GM23338 (cell line): ENCODE measurements at regions not wholly inside any gene's neighbourhood (a gene's known extent, or its start where the extent isn't known, plus 50 kb on each side); places are given as distances from the start of the nearest gene placed in this dataset.

ENCODE experiments used
- ATAC-seq: fragments of 200-7000 bp; cut with Tn5 transposase; 3 replicates; pipeline ENCODE4 v1.9.1; 2020
- DNase-seq: peaks from one replicate; pipeline ENCODE4 v3.0.0-alpha.2; 2015; ENCODE audit warnings: low spot score
- H2AFZ ChIP-seq: fragments of 200-600 bp; sonication (generic); 2 replicates; pipeline ENCODE4 v1.8.0; 2016; ENCODE audit warnings: antibody characterized with exemption, mild to moderate bottlenecking, moderate library complexity
- H3F3A ChIP-seq: fragments of 200-600 bp; sonication (generic); replicated peaks from 2 replicates; pipeline ENCODE4 v1.8.0; 2017; ENCODE audit warnings: antibody characterized with exemption, mixed run types, low read depth
- H3K27ac ChIP-seq: fragments of 200-600 bp; sonication (generic); 2 replicates; pipeline ENCODE4 v1.6.1; 2016; ENCODE audit warnings: low read depth
- H3K27me3 ChIP-seq: fragments of 200-600 bp; sonication (generic); 2 replicates; pipeline ENCODE4 v1.8.0; 2016; ENCODE audit warnings: mild to moderate bottlenecking, mixed run types, moderate library complexity; ENCODE audit not compliant: insufficient read depth
- H3K36me3 ChIP-seq: fragments of 200-600 bp; sonication (generic); 2 replicates; pipeline ENCODE4 v1.8.0; 2016; ENCODE audit warnings: mild to moderate bottlenecking; ENCODE audit not compliant: insufficient read depth
- H3K4me1 ChIP-seq: fragments of 200-600 bp; sonication (generic); 2 replicates; pipeline ENCODE4 v1.8.0; 2016; ENCODE audit warnings: mild to moderate bottlenecking, moderate library complexity; ENCODE audit not compliant: insufficient read depth
- H3K4me2 ChIP-seq: fragments of 200-600 bp; sonication (generic); 2 replicates; pipeline ENCODE4 v1.7.1; 2017; ENCODE audit warnings: mixed run types
- H3K4me3 ChIP-seq: fragments of 200-600 bp; sonication (generic); 2 replicates; pipeline ENCODE4 v1.6.1; 2016; ENCODE audit warnings: mixed run types
- H3K79me2 ChIP-seq: fragments of 200-600 bp; sonication (generic); replicated peaks from 2 replicates; pipeline ENCODE4 v1.8.0; 2017; ENCODE audit warnings: mild to moderate bottlenecking; ENCODE audit not compliant: insufficient read depth
- H3K9me2 ChIP-seq: fragments of 200-600 bp; sonication (generic); 2 replicates; pipeline ENCODE4 v1.8.0; 2017; ENCODE audit not compliant: insufficient read depth
- H4K20me1 ChIP-seq: fragments of 200-600 bp; sonication (generic); replicated peaks from 2 replicates; pipeline ENCODE4 v1.8.0; 2017; ENCODE audit warnings: mild to moderate bottlenecking; ENCODE audit not compliant: insufficient read depth
- H3K27ac Mint-ChIP-seq: 2 replicates; pipeline ENCODE4 v1.8.0; 2020; ENCODE audit warnings: inconsistent platforms, mild to moderate bottlenecking, moderate library complexity, mixed read lengths
- H3K27me3 Mint-ChIP-seq: 3 replicates; pipeline ENCODE4 v1.8.0; 2022; ENCODE audit warnings: low read depth, mild to moderate bottlenecking, moderate library complexity, mixed read lengths, inconsistent platforms; ENCODE audit not compliant: insufficient read depth, poor library complexity
- H3K36me3 Mint-ChIP-seq: 3 replicates; pipeline ENCODE4 v1.8.0; 2021; ENCODE audit warnings: low read depth, mild to moderate bottlenecking, inconsistent platforms, moderate library complexity, mixed read lengths
- H3K4me1 Mint-ChIP-seq: 3 replicates; pipeline ENCODE4 v1.8.0; 2020; ENCODE audit warnings: mild to moderate bottlenecking, inconsistent platforms, mixed read lengths
- H3K4me3 Mint-ChIP-seq: 3 replicates; pipeline ENCODE4 v1.8.0; 2021; ENCODE audit warnings: moderate library complexity, mild to moderate bottlenecking, inconsistent platforms, mixed read lengths
- H3K9me3 Mint-ChIP-seq: 3 replicates; pipeline ENCODE4 v1.8.0; 2020; ENCODE audit warnings: moderate library complexity, mild to moderate bottlenecking, inconsistent platforms, mixed read lengths
- JUNB ChIP-seq: IDR thresholded peaks from one replicate; pipeline ENCODE4 v1.6.1; 2016; ENCODE audit warnings: antibody characterized with exemption; ENCODE audit not compliant: unreplicated experiment
- NANOG ChIP-seq: IDR thresholded peaks from 2 replicates; pipeline ENCODE4 v1.6.1; 2016; ENCODE audit warnings: antibody characterized with exemption, borderline replicate concordance
- POLR2AphosphoS5 ChIP-seq: IDR thresholded peaks from 2 replicates; pipeline ENCODE4 v1.6.1; 2016; ENCODE audit warnings: antibody characterized with exemption, low read depth
- ZNF114 ChIP-seq: fragments of 250-450 bp; sonication (Bioruptor Pico); IDR thresholded peaks from 2 replicates; pipeline ENCODE4 v1.5.0; 2020; ENCODE audit warnings: mild to moderate bottlenecking, moderate library complexity
- ZNF331 ChIP-seq: fragments of 250-450 bp; sonication (Bioruptor Pico); IDR thresholded peaks from 2 replicates; pipeline ENCODE4 v1.5.0; 2020; ENCODE audit warnings: low read depth, mild to moderate bottlenecking, moderate library complexity
- TF ChIP-seq, protein P1 (sequence below): fragments of 250-450 bp; sonication (Bioruptor Pico); IDR thresholded peaks from 2 replicates; pipeline ENCODE4 v1.5.0; 2020; ENCODE audit warnings: mild to moderate bottlenecking, moderate library complexity
- TF ChIP-seq, protein P2 (sequence below), 2 experiments: fragments of 200-600 bp in 1 of 2; sonication (generic) in 1 of 2; conservative IDR thresholded peaks; 2 replicates each; pipeline versions ENCODE4 v1.5.1 to v1.6.1; 2016 to 2017; ENCODE audit warnings: antibody characterized with exemption in 2 of 2, low read depth in 2 of 2, mild to moderate bottlenecking in 2 of 2, moderate library complexity in 1 of 2

GRCh38 chr4:85370400-85371032 is 104.4 kb upstream of the ARHGAP24 start (continued):
- TF ChIP-seq, protein P1, sequence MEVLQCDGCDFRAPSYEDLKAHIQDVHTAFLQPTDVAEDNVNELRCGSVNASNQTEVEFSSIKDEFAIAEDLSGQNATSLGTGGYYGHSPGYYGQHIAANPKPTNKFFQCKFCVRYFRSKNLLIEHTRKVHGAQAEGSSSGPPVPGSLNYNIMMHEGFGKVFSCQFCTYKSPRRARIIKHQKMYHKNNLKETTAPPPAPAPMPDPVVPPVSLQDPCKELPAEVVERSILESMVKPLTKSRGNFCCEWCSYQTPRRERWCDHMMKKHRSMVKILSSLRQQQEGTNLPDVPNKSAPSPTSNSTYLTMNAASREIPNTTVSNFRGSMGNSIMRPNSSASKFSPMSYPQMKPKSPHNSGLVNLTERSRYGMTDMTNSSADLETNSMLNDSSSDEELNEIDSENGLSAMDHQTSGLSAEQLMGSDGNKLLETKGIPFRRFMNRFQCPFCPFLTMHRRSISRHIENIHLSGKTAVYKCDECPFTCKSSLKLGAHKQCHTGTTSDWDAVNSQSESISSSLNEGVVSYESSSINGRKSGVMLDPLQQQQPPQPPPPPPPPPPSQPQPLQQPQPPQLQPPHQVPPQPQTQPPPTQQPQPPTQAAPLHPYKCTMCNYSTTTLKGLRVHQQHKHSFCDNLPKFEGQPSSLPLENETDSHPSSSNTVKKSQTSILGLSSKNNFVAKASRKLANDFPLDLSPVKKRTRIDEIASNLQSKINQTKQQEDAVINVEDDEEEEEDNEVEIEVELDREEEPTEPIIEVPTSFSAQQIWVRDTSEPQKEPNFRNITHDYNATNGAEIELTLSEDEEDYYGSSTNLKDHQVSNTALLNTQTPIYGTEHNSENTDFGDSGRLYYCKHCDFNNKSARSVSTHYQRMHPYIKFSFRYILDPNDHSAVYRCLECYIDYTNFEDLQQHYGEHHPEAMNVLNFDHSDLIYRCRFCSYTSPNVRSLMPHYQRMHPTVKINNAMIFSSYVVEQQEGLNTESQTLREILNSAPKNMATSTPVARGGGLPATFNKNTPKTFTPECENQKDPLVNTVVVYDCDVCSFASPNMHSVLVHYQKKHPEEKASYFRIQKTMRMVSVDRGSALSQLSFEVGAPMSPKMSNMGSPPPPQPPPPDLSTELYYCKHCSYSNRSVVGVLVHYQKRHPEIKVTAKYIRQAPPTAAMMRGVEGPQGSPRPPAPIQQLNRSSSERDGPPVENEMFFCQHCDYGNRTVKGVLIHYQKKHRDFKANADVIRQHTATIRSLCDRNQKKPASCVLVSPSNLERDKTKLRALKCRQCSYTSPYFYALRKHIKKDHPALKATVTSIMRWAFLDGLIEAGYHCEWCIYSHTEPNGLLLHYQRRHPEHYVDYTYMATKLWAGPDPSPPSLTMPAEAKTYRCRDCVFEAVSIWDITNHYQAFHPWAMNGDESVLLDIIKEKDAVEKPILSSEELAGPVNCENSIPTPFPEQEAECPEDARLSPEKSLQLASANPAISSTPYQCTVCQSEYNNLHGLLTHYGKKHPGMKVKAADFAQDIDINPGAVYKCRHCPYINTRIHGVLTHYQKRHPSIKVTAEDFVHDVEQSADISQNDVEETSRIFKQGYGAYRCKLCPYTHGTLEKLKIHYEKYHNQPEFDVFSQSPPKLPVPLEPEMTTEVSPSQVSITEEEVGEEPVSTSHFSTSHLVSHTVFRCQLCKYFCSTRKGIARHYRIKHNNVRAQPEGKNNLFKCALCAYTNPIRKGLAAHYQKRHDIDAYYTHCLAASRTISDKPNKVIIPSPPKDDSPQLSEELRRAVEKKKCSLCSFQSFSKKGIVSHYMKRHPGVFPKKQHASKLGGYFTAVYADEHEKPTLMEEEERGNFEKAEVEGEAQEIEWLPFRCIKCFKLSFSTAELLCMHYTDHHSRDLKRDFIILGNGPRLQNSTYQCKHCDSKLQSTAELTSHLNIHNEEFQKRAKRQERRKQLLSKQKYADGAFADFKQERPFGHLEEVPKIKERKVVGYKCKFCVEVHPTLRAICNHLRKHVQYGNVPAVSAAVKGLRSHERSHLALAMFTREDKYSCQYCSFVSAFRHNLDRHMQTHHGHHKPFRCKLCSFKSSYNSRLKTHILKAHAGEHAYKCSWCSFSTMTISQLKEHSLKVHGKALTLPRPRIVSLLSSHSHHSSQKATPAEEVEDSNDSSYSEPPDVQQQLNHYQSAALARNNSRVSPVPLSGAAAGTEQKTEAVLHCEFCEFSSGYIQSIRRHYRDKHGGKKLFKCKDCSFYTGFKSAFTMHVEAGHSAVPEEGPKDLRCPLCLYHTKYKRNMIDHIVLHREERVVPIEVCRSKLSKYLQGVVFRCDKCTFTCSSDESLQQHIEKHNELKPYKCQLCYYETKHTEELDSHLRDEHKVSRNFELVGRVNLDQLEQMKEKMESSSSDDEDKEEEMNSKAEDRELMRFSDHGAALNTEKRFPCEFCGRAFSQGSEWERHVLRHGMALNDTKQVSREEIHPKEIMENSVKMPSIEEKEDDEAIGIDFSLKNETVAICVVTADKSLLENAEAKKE (CRISPR knock-in tag): no peak
- TF ChIP-seq NANOG (0 out of 2 replicates have a peak, but pooled peaks have one; percentile 4), ZNF114 (CRISPR knock-in tag) (no peak)

DNA sequence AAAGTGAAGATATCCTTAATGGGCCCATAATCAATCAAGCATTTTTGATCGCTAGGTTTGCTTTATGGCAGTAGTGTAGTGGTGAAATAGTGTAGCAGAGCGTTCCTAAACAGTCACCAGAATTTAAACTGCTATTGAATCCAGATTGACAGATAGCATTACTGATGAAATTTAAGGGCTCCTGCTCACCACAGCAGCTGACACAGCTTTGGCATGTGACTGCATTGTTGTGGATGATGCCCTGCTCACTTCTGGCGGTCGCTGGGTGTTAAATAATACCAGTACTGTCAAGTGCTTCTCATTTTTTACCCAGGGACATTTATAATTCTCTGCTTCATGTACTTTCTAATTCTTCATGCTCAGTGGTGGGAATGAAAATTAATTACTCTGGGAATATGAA is 102.0 kb upstream of the ARHGAP24 start:
- H2AFZ ChIP-seq: peak overlapping the region; percentile 2; the same call in 1 of the 2 replicates
- Mint-ChIP-seq H3K27me3 (no peaks in the 10 kb centered on the region), H3K4me3 (no peak overlapping the region), H3K4me1 (peaks cover 18% of the 10 kb centered on the region; the same call in 2 of the 3 replicates), H3K36me3 (no peaks in the 10 kb centered on the region), H3K9me3 (no peaks in the 10 kb centered on the region), H3K27ac (no peak overlapping the region)
- no peak overlapping the region for H3K27ac ChIP-seq
- peaks cover 5% of the 10 kb centered on the region; the same call in 1 of the 2 replicates for H3K9me2 ChIP-seq
- H3K27me3 ChIP-seq: no peaks in the 10 kb centered on the region
- peaks cover 4% of the 10 kb centered on the region; the same call in 1 of the 2 replicates for H3F3A ChIP-seq
- H3K79me2 ChIP-seq: no peaks in the 10 kb centered on the region
- no peak overlapping the region for H3K4me2 ChIP-seq
- H4K20me1 ChIP-seq: no peaks in the 10 kb centered on the region
- DNase-seq: no peak
- H3K36me3 ChIP-seq: no peaks in the 10 kb centered on the region
- H3K4me3 ChIP-seq: no peak overlapping the region
- ATAC-seq: no peak
- H3K4me1 ChIP-seq: peaks cover 24% of the 10 kb centered on the region
- TF ChIP-seq, protein P1 (CRISPR knock-in tag): no peak
- TF ChIP-seq POLR2AphosphoS5 (no peak), JUNB (no peak), ZNF331 (CRISPR knock-in tag) (no peak)
- TF ChIP-seq, protein P2, sequence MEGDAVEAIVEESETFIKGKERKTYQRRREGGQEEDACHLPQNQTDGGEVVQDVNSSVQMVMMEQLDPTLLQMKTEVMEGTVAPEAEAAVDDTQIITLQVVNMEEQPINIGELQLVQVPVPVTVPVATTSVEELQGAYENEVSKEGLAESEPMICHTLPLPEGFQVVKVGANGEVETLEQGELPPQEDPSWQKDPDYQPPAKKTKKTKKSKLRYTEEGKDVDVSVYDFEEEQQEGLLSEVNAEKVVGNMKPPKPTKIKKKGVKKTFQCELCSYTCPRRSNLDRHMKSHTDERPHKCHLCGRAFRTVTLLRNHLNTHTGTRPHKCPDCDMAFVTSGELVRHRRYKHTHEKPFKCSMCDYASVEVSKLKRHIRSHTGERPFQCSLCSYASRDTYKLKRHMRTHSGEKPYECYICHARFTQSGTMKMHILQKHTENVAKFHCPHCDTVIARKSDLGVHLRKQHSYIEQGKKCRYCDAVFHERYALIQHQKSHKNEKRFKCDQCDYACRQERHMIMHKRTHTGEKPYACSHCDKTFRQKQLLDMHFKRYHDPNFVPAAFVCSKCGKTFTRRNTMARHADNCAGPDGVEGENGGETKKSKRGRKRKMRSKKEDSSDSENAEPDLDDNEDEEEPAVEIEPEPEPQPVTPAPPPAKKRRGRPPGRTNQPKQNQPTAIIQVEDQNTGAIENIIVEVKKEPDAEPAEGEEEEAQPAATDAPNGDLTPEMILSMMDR (conservative IDR thresholded peaks at IDR 0.05; ENCODE audit: low read depth in 2 of 2): no peak
